GF-D8 (cell line): ENCODE measurements at regions not wholly inside any gene's neighbourhood (a gene's known extent, or its start where the extent isn't known, plus 50 kb on each side); places are given as distances from the start of the nearest gene placed in this dataset.

Source experiments
- DNase-seq: peaks from one replicate; lab custom pipeline; 2025; lab: John Stamatoyannopoulos, UW

GRCh38 chr3:181859518-181859917, 147.8 kb downstream of the SOX2 start:
- no peak for DNase-seq

DNA sequence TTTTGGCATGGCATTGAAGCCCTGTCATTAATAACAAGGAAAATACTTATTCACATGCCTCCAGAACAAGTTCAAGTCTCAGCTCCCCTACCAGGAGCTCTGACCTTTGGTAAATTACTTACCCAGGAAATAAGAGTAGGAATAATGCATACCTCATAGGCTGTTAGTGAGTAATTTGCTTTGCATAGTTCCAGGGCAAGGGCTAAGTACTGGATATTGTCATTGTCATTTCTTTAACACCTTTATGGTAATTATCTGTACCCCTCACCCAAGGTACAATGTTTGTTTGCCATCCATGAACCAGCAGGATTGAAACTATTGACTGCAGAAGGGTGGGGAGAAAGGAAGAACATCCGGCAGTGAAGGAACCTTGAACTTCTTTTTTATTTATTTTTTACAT, 148.5 kb downstream of the SOX2 start:
- DNase-seq: no peak

GRCh38 chr3:181862502-181862901, 150.8 kb downstream of the SOX2 start:
- no peak for DNase-seq

DNA sequence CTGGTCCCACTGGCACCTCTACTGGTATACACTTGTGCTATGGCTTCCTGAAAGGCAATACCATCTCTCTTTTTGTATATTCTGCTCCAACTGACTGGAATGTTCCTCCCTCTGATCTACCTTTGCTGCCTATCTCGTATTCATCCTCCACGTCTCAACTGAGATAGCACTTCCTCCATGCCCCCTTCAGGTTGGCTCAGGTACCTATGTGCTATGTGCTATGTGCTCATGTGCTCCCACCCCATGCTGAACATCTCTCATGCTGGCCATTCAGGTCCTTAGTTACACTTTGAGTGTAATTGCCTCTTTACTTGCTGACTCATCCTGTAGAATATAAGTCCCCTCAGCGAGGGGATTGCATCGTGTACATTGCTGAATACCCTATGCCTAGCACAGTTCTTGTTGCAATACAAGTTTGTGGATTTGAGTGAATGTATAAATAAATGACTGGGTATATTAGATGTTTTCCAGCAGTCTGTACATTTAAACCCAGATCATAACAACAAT, 156.9 kb downstream of the SOX2 start:
- no peak for DNase-seq

GRCh38 chr3:181872887-181873286, 161.2 kb downstream of the SOX2 start:
- no peak for DNase-seq

DNA sequence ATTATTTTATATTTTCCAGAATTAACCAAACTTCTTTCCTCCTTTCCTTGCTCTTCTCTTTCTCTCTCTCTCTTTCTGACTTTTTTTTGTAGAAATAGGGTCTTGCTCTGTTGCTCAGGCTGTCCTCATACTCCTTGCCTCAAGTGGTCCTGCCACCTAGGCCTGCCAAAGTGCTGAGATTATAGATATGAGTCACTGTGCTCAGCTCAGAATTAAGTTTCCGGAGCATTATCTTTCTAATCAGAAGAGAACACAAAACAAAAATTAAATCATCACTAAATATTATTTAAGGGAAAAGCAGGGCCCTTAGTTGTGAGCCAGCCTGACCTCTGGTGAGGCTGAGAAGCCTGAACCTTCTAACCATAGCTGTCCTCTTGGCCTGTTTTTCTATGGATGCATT, 168.2 kb downstream of the SOX2 start:
- DNase-seq: no peak

GRCh38 chr3:181880331-181880730, 168.6 kb downstream of the SOX2 start:
- no peak for DNase-seq

DNA sequence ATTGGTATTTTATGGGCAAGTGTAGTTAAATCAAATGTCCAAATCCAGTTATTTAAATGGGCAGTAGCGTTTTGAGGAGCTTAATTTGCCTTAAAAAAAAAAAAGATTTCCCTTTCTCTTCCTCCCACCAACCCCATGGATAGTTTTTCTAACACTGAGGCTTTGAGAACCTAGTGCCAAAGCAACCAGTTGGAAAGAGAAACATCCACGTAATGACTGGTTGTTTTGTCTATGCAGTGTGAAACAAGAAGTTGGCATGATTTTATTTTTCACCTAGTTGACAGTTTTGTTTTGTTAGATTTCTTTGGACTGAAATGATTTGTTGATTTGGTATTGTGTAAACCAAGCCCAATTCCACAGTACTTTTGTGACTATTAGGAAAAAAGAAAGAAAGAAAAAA, 170.0 kb downstream of the SOX2 start:
- DNase-seq: no peak

DNA sequence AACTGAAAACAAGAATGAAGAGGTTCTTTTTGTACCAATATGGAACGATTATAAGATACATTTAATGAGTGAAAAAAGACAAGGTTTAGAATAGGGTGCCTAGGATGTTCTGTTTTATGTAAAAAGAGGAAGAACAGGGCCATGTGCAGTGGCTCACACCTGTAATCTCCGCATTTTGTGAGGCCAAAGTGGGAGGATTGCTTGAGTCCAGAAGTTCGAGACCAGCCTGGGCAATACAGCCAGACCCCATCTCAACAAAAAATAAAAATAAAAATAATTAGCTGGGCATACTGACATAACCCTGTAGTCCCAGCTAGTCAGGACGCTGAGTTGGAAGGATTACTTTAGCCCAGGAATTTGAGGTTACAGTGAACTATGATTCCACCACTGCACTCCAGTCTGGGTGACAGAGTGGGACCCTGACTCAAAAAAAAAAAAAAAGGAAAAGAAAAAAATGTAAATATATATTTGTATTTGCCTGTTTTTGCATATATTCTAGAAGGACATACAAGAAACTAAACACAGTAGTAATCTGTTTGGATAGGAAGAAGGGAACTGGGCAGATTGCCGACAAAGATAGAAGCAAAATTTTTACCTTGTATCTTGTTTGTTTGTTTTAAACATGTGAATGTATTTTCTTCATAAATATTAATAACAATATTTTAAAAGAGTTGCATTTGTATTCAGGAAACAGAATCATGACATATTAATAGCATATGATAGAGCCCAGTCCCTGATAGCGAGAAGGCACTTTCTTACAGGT, 174.3 kb downstream of the SOX2 start:
- DNase-seq: no peak

GRCh38 chr3:181886676-181887075, 175.0 kb downstream of the SOX2 start:
- DNase-seq: no peak

DNA sequence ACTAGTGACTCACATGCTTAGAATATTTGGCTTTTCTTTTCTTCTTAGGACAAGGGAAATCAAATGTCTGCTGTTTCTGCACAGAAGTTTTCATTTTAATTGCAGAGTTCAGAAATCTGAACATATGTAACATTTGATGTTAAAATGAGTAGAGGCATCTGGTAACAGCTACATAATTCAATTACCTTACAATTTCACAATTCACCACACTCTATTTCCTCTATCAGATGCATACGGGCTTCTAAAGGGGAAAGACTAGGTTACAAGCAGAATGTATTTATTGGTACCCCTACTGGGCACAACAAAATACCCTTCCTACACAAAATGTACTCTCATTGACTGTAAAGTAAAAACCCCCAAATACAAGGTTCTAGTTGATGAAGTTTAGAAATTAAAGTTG, 176.0 kb downstream of the SOX2 start:
- no peak for DNase-seq

DNA sequence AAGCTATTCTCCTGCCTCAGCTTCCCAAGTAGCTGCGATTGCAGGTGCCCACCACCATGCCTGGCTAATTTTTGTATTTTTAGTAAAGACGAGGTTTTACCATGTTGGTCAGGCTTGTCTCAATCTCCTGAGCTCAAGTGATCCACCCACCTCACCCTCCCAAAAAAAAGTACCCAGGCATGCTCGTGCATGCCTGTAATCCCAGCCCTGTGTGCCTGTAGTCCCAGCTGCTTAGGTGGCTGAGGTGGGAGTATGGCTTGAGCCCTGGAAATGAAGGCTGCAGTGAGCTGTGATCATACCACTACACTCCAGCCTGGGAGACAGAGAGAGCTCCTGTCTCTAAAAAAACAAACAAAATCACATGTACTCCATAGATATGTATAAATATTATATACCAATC, 176.5 kb downstream of the SOX2 start:
- DNase-seq: no peak

- DNase-seq: no peak
Measured at GRCh38 chr3:181892848-181893247, 181.1 kb downstream of the SOX2 start.

DNA sequence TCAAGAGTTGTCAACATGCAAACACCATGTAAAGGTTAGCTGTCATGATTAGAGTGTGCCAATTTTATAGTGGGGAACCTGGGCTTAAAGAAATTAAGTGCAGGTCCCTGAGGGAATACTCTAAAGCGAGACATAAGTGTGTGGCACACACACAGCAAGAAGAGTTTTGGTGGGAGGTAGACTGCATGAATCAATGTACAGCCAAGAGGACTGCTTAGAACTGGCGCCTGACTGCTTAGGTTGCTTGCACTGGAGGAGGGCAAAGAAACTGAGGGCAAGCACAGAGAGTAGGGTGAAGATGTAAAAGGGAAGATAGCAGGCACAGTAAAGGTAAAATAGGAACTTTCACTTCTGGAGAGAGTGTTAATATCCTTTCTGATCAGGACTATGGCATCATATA, 184.9 kb downstream of the SOX2 start:
- no peak for DNase-seq

DNA sequence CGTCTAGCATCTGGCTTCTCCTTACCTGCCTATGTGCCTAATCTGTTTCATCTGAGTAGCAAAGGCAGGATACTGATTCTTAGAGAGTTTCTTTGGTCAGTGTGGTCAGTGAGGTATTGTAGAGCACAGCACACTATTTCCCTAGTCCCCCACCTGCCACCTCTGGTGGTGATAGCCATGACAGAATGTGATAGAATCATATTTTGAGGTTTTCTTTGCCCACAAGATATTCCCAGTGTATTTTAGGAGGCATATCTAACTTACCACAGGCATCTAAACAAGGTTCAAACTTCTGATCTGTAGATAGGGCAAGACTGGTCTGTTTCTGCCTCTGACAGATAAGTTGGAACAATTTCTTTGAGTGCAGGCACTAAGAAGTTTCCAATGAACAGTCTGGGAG, 188.0 kb downstream of the SOX2 start:
- DNase-seq: no peak

DNA sequence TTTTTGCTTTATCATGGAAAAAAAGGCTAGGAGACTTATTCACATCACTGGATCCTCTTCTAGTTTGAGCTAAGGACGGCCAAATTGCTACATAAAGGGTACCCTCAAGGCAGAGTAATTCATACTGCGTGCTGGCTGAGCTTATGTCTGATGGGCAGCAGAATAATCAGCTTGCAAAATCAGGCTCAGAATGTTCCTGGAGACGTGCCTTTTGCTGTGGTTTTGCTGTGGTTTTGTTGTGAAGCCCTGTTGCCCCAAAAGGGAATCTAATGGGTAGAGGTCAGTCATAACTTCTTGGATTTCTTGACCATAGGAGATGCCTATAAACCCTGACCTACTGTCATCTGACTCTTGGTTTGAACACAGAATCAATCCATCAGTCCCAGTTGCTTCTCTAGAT, 189.9 kb downstream of the SOX2 start:
- DNase-seq: no peak

- DNase-seq: no peak
Measured at GRCh38 chr3:181906338-181906737, 194.6 kb downstream of the SOX2 start.

- no peak for DNase-seq
Measured at GRCh38 chr3:181909241-181909640, 197.5 kb downstream of the SOX2 start.

DNA sequence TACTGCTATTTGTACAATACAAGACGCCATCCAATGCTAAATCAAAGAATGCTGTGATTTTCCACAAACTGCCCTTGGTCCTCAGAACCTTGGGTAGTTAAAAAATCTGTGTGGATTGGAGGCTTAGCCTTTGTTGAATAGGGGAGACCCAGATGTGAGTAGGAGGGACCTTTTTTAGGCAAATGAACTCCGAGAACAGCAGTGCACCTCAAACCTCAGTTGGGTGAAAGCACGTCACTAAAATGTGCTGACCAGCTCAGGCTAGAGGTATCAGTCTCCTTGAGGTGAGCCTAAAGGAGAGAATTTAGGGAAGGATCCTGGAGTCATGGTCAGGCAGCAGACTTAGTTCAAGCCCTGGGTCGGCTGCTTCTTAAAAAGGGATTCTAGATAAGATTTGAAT, 200.7 kb downstream of the SOX2 start:
- no peak for DNase-seq

DNA sequence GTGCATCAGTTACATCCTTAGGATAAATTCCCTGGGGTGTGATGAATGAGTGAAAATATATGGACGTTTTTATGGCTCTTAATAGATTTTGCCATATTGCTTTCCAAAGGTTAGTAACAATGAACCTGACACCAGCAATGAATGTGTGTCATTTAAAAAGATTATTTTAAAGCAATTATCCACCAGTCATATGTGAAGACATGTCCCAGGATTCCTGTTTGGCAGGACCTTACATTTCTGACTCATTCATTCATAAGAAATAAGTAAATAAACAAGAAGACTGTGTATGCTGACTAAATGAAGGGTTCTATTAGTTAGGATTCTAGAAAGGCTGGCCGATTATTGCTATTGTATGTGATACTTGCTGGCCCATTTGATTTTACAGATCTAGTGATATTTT, 201.5 kb downstream of the SOX2 start:
- DNase-seq: no peak

DNA sequence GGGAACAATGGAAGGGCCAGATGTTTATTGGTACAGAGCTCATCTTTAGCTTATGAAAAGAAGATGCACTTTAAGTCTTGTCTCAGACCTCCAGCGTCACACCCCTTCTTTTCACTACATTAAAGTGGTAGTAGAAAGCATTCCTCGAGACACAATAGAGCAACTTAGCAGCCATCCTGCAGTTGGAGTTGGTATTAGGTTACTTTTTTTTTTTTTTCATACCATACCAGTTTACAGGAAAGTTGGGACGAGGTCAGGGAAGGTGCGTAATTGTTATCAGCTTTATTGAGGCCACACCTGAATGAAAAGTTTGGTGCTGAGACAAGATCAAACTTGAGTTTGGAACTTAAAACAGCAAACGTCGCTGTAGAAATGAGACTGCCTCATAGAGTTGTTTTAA, 203.8 kb downstream of the SOX2 start:
- no peak for DNase-seq

DNA sequence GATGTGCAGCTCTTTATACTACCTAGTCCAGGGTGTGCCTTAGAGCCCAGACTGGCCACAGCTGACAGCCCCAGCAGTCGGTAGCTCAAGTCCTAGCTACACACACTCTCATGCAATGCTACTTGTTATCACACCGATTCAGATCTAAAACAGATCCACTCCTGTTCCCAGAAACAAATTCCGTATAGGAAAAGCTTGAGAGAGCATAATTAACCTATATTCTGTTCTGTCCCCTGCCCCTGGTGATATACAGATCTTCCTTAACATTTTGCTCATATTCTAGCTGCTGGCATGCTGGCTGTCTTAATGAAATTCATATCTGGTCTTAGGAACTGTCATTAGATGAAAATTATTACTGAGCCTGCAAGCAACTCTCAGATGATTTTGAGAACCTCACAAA, 204.3 kb downstream of the SOX2 start:
- no peak for DNase-seq

GRCh38 chr3:181917027-181917426, 205.3 kb downstream of the SOX2 start:
- no peak for DNase-seq

DNA sequence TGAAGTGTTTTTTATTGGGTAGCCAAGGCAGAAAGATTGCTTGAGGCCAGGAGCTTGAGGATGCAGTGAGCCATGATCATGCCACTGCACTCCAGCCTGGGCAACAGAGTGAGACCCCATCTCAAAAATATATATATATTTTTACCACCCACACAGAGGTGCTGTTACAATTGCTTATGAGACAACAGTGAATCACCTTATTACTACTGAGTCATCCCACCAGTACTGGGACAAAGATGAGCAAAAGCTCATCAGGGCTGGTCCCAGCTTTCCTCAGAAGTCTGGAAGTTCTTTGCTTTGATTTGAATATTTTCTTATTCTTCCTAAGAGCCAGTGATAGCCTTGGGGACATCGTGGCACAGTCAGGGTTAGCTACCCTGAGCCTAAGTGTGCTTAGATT, 207.7 kb downstream of the SOX2 start:
- DNase-seq: no peak
